ENCODE measurements at regions not wholly inside any gene's neighbourhood (a gene's known extent, or its start where the extent isn't known, plus 50 kb on each side); places are given as distances from the start of the nearest gene placed in this dataset.
"Not testable (repeated sequence)": the region's sequence is repeated elsewhere in the genome, so short reads cannot be mapped to it uniquely, and the experiment has no call there.

DNA sequence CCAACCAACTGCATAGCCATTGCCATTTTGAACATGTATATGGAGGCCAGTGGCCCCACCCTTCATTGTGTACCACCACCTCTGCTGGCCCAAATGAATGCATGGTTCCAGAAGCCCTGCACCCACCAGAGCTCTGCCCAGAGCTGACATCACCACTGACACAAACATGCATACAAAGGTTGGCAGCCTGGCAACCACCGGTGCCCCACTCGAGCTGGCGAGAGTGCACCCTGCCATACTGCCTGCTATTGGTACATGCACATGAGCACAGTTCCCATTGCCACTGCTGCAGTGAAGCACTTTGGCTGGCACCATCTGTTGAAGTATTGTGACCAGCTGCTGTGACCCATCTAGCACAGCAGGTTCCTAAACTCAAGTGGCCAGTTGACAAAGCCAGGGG is 1564.9 kb downstream of the OLFM4 start:
- DNase-seq (ENCODE audit: low read depth) = no peak

DNA sequence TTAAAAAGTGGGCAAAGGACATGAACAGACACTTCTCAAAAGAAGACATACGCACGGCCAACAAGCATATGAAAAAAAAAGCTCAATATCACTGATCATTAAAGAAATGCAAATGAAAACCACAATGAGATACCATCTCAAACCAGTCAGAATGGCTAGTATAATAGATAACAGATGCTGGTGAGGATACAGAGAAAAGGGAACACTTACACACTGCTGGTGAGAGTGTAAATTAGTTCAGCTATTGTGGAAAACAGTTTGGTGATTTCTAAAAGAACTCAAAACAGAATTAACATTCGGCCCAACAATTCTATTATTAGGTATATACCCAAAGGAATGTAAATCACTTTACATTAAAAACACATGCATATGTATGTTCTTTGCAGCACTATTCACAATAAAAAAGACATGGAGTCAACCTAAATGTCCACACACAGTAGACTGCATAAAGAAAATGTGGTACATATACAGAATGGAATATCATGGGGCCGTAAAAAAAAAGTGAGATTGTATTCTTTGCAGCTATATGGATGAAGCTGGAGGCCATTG is 1569.0 kb downstream of the OLFM4 start:
- no peak for DNase-seq (ENCODE audit: low read depth)

DNA sequence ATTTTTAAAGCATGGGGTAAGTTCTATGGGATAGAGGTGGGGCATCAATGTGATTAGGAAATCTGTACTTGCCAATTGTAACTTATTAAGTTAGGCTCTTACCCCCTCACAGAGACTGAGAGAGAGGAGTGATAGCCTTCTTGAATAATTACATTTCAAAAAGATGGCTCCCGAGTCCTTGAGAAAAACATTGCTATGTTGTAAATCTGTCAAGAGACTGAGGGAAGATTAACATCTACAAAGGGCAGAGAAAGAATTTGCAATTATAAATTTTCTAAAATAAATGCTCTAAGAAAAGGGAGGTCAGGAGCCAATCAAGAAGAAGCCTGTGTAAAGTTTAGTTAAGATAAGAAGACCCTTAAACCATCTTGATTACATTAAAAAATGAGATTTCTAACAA is 1570.8 kb downstream of the OLFM4 start:
- DNase-seq (ENCODE audit: low read depth) = no peak

DNA sequence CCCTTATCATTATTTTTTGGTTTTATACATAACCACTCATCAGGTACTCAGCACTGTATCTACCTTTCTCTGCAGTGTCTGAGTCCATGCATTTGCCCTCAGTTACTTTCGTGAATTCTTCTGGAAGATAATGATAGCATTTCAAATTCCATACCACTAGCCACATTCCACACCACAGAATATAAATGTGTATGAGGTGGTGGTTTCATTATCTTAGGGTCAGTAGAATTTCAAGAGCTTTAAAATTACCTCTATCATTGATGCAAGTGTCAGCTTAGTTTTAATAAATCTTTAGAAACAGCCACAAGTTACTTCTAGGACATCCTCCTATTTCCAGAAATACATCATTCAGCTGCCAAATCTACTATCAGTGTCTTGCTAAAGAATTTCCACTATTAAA is 1578.3 kb downstream of the OLFM4 start:
- no peak for DNase-seq (ENCODE audit: low read depth)

DNA sequence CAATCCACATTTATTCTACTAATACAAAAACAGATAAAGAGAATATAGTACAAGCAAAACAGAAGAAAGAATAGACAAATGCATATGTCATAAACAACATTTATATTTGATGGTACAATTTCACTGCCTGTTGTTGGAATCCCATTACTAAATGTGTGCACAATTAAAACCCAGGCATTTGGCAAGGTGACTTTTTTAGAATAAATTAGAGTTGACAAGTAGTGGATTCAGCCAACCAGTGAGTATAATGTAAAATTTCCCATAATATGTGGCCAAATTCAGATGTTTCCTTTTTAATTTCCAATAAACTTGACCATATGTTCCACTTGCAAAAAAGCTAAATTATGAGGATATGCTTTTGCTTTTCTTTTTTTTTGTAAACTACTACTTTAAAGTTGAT is 1578.8 kb downstream of the OLFM4 start:
- DNase-seq (ENCODE audit: low read depth) = no peak

DNA sequence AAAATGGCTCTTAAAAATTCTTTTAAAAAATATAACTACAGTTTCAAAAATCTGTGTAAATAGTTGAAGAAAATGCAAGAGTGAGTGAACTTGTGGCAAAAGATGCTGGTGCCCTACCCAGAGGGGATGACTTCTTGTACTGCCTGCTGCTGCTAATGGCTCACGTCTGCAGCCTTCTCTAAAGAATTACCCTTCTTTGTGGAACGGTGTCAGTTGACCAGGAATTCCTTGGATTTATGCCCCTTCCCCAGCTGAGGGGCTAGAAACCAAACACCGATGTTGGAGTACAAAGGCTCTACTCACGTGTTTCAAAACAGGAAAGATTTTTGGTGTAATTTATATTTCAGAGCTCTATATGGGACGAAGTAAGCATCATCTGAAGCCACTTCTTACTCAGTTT is 1582.8 kb downstream of the OLFM4 start:
- DNase-seq (ENCODE audit: low read depth) = no peak

DNA sequence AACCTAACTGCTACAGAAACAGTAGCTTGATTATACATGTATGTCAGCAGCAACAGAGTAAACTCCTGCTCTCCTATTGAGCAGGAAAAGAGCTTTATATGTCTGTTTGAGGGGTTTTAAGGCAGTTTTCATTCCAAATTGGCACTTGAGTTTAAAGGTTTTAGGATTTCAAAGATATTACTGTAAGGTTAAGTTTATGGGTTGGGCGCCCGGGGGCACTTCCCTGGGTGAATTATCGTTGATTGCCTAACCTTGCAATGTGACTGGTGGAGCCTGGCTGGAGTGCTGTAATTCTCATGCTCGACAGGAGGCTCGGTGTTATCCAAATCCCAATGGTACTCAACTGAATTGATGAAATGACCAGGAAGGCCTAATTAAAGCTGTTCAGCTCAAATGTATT is 1586.1 kb downstream of the OLFM4 start:
- DNase-seq (ENCODE audit: low read depth) = no peak

DNA sequence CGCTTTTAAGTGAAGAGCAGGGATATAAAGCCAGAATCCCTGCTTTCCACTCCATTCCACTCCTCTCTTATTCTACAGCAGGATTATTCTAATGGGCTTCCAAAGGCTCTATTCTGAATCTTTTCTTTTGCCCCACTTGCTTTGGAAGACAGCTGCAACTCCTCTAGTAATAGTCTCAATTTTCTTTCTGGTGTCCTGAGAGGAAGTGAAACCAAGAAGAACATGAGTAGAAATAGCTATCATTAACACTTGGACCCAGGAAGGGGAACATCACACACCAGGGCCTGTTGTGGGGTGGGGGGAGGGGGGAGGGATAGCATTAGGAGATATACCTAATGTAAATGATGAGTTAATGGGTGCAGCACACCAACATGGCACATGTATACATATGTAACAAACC is 1597.9 kb downstream of the OLFM4 start:
- DNase-seq (ENCODE audit: low read depth) = not testable (repeated sequence)

DNA sequence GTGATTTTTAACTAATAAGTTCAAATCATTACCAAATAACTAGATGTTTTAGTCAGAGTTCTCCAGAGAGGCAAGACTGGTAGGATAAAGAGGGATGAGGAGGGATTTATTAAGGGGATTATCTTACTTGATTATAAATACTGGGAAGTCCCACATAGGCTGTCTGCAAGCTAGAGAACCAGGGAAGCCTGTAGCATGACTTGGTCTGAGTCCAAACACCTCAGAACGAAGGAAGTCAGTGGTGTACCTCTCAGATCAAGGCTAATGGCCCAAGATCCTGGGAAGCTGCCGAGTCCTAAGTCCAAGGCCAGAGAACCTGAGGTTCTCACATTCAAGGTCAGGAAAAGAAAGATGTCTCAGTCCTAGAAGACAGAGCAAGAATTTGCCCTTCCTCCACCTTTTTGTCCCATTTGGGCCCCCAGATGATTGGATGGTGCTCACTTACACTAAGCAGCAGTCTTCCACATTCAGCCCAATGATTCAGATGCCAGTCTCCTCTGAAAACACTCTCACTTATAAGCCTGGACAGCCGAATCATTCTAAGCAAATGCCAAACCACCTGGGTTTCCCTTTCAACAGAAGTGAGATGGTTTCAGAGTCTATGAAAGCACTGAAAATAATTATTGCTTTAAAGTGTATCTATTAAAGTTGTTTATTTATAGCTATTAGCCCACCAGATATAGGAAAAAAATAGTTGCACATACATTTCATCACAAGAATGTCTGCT is 1599.2 kb downstream of the OLFM4 start:
- DNase-seq (ENCODE audit: low read depth) = no peak

DNA sequence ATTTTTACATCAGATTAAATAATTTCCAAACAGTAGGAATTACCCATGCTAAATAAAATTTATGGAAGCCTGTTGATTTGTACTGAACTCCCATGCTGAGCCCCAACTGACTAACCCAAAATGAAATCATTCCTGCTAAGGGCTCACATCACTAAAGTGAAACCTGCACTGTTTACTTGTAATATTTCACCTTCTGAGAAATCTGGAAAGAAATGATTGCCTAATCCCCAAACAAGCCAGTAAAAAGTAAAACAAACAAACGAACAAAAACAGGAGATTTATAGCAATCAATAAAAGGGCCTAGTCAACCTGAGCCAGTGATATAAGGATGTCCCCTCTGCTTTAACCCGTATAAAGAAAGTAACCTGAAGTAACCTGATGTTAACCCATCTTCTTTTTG is 1599.8 kb downstream of the OLFM4 start:
- no peak for DNase-seq (ENCODE audit: low read depth)

DNA sequence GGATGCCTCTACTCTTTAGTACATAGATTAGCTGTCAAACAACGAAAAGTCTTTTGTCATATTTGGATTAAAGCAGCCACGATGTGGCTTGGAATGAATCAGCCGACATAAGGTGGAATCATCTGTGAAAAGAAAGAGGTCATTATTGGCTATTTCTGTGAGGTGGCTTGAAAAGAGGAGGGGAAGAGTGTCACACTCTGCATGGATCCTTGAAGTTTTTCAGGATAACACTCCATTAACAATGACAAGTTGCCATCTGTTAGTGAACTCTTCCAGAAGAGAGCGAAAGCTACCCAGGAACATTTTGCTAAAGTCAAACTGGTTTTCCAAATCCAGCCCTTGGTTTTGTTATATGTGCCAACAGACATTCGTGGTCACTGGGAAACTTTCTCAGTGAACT is 1604.8 kb downstream of the OLFM4 start:
- no peak for DNase-seq (ENCODE audit: low read depth)

DNA sequence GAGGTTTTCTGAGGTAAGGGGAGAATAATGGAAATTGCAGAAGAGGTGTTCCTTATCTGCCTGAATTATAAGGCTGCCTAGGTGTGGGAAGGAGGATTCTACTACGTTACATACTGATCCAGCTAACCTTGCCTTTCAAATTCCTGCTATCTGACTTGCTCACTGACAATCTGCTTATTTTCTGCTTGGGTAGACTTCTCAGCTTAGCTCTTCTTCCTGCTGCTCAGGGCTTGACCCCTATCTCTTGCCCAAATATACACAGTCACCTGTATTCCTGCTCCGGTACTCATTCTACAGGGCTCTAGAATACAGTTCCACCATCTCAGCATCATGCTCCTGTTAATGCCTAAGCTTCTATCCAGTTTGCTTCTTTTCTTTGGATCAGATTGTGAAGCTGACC is 1607.6 kb downstream of the OLFM4 start:
- DNase-seq (ENCODE audit: low read depth) = no peak

DNA sequence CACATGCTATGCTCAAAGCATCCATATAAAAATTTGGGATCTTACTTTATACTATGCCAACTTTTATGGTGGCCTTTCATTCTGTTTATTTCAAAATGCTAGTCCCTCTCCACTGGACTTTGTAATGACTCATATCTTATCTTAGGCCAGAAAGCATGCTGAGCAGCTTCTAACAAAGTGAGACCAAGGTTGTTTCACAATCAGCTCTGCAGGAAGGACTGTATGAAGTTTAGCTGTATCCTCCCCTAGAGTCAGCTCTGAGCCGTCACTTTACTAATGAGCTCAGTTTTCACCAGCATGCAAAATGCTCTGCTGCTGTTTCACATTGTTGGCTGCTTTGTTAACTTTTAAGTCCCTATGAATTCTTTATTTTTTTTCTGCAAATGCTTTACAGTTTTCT is 1608.8 kb downstream of the OLFM4 start:
- DNase-seq (ENCODE audit: low read depth) = peak; percentile 0

DNA sequence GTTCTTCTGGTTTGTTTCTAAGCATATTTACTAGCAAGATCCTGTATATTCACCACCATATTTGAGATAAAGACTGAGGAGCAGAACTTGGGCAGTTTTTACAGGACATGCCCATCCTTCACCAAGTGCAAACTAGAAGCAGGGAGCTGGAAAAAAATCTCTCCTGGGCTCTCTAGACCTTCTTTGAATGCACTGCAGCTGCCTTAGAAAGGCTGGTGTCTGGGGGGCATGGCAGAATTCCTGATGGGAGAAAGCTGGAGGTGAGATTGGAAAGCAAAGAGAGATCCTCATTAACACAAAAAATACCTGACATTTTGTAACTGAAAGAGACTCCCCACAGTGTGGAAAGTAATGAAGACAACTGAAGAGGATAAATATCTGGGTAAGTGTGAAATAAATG is 1612.1 kb downstream of the OLFM4 start:
- DNase-seq (ENCODE audit: low read depth) = no peak

DNA sequence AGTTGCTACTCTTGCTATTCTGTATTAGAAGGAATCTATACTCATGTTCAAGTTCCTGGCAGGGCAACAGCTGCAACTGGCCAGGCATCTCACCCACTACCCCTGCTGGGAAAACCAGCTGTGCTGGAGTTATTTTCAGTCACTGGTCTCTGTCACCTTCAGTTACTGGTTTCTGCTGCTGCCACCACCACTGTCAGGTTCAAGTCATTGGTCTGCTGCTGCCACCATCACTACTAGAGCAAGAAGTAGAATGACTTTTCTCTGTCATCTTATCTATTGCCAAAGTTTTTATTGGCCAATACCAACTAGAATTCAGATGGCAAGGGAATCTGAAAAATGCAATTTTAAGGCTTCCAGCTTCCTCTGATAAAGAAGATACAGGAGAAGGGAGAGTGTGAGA is 1615.2 kb downstream of the OLFM4 start:
- no peak for DNase-seq (ENCODE audit: low read depth)

DNA sequence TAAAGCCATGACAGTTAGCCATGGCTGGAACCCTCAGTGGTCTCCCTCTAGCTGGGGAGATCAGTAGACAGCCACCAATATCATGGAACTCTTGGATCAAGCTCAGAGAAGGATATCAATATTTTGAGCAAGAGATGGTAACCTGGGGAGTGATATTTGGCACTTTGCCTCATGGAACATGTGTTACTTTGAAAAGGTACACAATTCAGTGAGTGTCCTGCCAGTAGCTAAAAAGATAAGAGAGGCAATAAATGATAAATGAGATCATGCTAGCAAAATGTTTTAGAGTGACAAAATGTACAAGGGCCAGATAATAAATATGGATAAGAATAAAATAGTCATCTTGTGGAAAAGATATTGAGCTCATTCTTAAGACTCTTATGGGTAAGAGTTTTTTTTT is 1618.7 kb downstream of the OLFM4 start:
- no peak for DNase-seq (ENCODE audit: low read depth)

DNA sequence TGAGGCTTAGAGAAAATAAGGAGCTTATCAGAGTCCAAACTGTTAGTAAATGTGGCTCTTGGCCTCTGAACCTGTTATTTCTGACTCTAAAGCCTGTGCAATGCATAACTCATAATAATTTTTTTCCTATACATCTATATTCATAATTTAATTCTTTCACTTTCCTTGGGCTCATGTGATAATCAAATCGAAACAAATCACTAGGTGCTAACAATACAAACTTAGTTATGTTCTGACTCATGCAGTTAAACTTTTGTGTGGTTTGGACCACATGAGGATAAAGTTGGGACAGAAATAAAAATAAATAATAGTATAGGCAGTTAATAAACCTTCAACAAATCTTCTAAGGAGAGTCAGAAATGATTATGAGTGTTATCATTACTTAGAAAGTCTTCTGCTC is 1629.0 kb downstream of the OLFM4 start:
- no peak for DNase-seq (ENCODE audit: low read depth)

DNA sequence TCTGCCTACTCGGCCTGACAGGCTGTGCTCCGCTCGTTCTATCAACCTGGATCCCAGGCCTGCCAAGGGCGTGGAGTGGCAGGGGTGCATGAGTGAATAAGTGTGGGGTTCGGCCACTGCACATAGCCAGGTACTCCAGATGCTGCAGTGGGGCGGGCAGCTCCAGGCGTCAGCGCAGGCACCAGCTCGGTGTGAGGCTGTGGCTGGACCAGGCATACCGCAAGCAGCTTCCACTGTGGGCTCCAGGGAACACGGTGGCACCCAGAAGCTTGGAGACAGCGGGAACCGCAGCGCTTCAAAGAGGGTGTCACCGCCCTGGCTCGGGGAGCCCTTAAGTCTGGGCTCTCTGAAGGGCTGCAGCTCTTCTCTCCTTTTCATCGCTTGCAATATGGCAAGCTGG is 1630.2 kb downstream of the OLFM4 start:
- DNase-seq (ENCODE audit: low read depth) = no peak

DNA sequence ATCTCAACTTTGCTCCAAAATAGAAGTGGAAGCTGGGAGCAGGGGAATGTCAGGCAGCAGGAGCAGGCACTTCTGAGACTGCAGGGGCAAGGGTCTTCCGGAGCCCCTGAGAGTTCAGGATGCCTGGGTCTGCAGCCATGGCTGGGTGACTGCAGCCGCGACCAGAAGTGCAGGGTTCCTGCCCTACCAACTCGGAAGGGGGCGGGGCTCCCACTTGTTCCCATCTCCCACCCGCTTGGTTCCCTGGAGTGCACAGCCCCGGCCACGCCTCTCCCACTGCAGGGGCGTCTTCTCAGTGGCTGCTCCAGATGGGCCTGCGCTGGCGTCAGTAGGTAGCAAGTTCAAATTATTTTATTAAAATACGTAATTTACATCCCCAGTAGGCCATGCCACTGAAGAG is 1631.7 kb downstream of the OLFM4 start:
- DNase-seq (ENCODE audit: low read depth) = no peak

DNA sequence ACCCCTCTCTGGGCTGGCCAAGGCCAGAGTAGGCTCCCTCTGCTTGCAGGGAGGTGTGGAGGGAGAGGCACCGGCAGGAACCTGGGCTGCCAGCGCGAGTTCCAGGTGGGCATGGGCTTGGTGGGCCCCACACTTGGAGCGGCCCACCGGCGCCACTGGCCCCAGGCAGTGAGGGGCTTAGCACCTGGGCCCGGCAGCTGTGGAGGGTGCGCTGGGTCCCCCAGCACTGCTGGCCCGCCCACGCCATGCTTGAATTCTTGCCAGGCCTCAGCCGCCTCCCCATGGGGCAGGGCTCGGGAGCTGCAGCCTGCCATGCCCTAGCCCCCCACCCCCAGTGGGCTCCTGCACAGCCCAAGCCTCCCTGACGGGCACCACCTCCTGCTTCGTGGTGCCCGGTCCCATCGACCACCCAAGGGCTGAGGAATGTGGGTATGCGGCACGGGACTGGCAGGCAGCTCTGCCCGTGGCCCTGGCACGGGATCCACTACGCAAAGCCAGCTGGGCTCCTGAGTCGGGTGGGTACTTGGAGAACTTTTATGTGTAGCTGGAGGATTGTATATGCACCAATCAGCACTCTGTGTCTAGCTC is 1648.0 kb downstream of the OLFM4 start:
- no peak for DNase-seq (ENCODE audit: low read depth)

DNA sequence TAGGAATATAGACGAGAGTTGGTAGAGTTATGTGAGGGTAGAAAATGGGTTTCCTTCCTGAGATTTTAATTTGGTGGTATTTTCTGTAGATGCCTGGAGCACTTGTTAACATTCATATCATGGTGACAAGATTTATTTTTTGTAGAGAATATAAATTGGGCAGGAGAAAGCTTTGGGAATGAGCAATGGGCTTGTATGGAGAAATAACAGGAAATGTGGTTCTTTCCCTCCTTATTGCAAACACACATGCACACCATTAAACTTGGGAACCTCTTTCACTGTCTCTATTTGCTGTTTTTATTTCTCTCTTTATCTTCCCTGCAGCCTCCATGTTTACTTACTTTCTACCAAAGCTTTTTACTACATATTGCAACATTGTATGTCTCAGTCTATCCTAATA is 1653.6 kb downstream of the OLFM4 start:
- DNase-seq (ENCODE audit: low read depth) = no peak

DNA sequence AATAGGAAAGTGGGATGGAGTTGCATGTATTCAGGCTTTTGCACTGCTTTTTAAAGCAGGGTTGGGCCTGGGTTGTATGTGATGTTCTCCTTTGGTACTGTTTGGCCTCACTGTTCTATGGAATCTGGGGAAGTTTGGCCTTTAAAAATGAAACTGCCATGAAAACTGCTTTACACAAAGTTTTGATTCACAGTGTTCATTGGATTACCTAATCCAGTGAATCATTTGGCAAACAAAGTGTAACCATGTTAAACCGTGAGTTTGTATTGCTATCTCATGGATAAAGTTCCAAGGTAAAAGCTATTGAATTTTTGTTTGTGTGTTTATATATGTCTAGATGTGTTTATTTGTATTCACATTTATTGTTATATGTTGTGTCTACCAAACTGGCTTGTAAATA is 1658.6 kb downstream of the OLFM4 start:
- no peak for DNase-seq (ENCODE audit: low read depth)

DNA sequence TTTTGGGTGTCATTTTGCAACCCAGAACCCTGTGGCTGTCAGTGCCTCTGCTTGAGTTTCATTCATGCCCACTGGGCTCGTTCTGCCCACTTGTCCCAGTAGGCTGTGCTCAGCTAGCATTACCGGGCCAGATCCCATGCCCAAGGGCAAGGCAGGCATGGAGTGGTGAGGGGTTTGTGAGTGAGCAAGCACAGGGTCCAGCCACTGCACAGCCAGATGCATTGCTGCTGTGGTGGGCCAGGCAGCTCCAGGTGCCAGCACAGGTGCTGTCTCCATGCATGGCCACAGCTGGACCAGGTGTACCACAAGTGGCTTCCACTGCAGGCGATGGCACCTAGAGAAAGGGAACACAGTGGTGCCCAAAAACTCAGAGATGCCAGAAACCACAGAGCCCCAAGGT is 1671.2 kb downstream of the OLFM4 start:
- DNase-seq (ENCODE audit: low read depth) = no peak

DNA sequence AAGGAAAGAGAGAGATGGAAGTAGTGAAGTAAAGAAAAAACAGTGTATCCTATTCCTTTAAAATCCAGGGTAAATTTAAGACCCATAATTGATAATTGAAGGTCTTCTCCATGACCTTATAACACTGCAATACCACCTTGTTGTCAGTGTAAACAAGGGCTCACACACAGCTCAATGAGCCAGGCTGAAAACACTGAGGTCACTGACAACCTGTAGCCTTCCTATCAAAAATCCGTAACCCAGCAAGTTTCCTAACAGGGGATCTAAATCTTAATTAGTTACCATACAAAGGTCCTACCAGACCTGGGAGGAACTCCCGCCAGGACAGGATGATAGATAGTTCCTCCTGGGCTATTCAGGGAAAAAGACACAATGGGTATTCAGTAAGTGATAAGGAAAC is 1677.1 kb downstream of the OLFM4 start:
- DNase-seq (ENCODE audit: low read depth) = no peak

All from RPMI7951 (cell line).